IMR-90 (cell line): ENCODE measurements at regions not wholly inside any gene's neighbourhood (a gene's known extent, or its start where the extent isn't known, plus 50 kb on each side); places are given as distances from the start of the nearest gene placed in this dataset.
"Not testable (repeated sequence)": the region's sequence is repeated elsewhere in the genome, so short reads cannot be mapped to it uniquely, and the experiment has no call there.

ENCODE experiments used
- ATAC-seq: fragments of 200-7000 bp; cut with Tn5 transposase; 2 replicates; pipeline ENCODE4 v1.9.1; 2020; ENCODE audit warnings: low read depth, mild to moderate bottlenecking, moderate library complexity
- BruUV-seq: library from RNA; stranded (reverse); fragments of 400-500 nt; replicated peaks from 2 replicates; lab custom pipeline; 2021; lab: Mats Ljungman, UMichigan
- CTCF ChIA-PET: fragments of 300-600 bp; formaldehyde crosslinking; extraction: SDS; loops from one replicate; lab custom pipeline; 2021; ENCODE audit warnings: antibody characterized with exemption; lab: Yijun Ruan, JAX
- POLR2A ChIA-PET: fragments of 300-600 bp; sonication (Branson Sonifier 250); formaldehyde crosslinking; loops from one replicate; lab custom pipeline; 2022; ENCODE audit warnings: antibody characterized with exemption; ENCODE audit not compliant: unreplicated experiment; lab: Charles Lee
- DNase-seq: peaks from one replicate; pipeline ENCODE4 v3.0.0; 2013
- H2AFZ ChIP-seq: replicated peaks from 2 replicates; pipeline ENCODE3; 2013; ENCODE audit warnings: low read length, mild to moderate bottlenecking; ENCODE audit not compliant: poor library complexity
- H2AK5ac ChIP-seq: 2 replicates; pipeline ENCODE4 v1.6.1; 2013; ENCODE audit warnings: low read depth, low read length, inconsistent platforms
- H2AK9ac ChIP-seq: replicated peaks from 2 replicates; pipeline ENCODE3; 2013; ENCODE audit warnings: mild to moderate bottlenecking, low read depth, low read length, moderate library complexity; ENCODE audit not compliant: poor library complexity
- H2BK120ac ChIP-seq: 2 replicates; pipeline ENCODE4 v1.6.1; 2013; ENCODE audit warnings: low read depth, low read length, inconsistent platforms
- H2BK15ac ChIP-seq: 3 replicates; pipeline ENCODE4 v1.6.1; 2013; ENCODE audit warnings: low read depth, low read length, inconsistent platforms
- H2BK20ac ChIP-seq: 2 replicates; pipeline ENCODE4 v1.6.1; 2013; ENCODE audit warnings: low read depth, mild to moderate bottlenecking, inconsistent platforms, low read length, moderate library complexity
- H2BK5ac ChIP-seq: 2 replicates; pipeline ENCODE4 v1.6.1; 2013; ENCODE audit warnings: mild to moderate bottlenecking, low read depth, low read length, inconsistent platforms; ENCODE audit not compliant: poor library complexity, severe bottlenecking
- H3K14ac ChIP-seq: replicated peaks from 2 replicates; pipeline ENCODE4 v1.6.1; 2013; ENCODE audit warnings: low read depth, low read length, inconsistent platforms
- H3K18ac ChIP-seq: 2 replicates; pipeline ENCODE4 v1.6.1; 2013; ENCODE audit warnings: low read depth, low read length, control low read depth
- H3K23ac ChIP-seq: 2 replicates; pipeline ENCODE4 v1.6.1; 2013; ENCODE audit warnings: low read depth, low read length, inconsistent platforms
- H3K27ac ChIP-seq: 2 replicates; pipeline ENCODE4 v1.5.1; 2013; ENCODE audit warnings: mild to moderate bottlenecking, control low read depth, low read length; ENCODE audit not compliant: insufficient read depth
- H3K27me3 ChIP-seq: 2 replicates; pipeline ENCODE4 v1.6.1; 2013; ENCODE audit warnings: low read length; ENCODE audit not compliant: control insufficient read depth, insufficient read depth
- H3K36me3 ChIP-seq: 2 replicates; pipeline ENCODE4 v1.6.1; 2013; ENCODE audit warnings: low read length, mixed read lengths; ENCODE audit not compliant: control insufficient read depth, insufficient read depth
- H3K4ac ChIP-seq: 2 replicates; pipeline ENCODE4 v1.6.1; 2013; ENCODE audit warnings: low read depth, low read length, inconsistent platforms
- H3K4me1 ChIP-seq: 2 replicates; pipeline ENCODE4 v1.6.1; 2013; ENCODE audit warnings: low read length, mixed read lengths; ENCODE audit not compliant: control insufficient read depth, insufficient read depth
- H3K4me2 ChIP-seq: 2 replicates; pipeline ENCODE4 v1.6.1; 2013; ENCODE audit warnings: low read depth, mild to moderate bottlenecking, control low read depth, low read length, moderate library complexity
- H3K4me3 ChIP-seq: 2 replicates; pipeline ENCODE4 v1.5.1; 2013; ENCODE audit warnings: low read depth, mild to moderate bottlenecking, control low read depth, low read length, moderate library complexity; ENCODE audit not compliant: insufficient read depth
- H3K56ac ChIP-seq: 2 replicates; pipeline ENCODE4 v1.6.1; 2013; ENCODE audit warnings: low read length, inconsistent platforms; ENCODE audit not compliant: insufficient read depth; ENCODE audit errors: extremely low read depth
- H3K79me1 ChIP-seq, 2 experiments: 2 replicates each; pipeline ENCODE4 v1.6.1; 2013; ENCODE audit warnings: low read length in 2 of 2, inconsistent platforms in 1 of 2, low read depth in 1 of 2
- H3K9ac ChIP-seq: 2 replicates; pipeline ENCODE4 v1.6.1; 2013; ENCODE audit warnings: low read depth, low read length, control low read depth
- H3K9me1 ChIP-seq: 2 replicates; pipeline ENCODE4 v1.6.1; 2013; ENCODE audit warnings: low read length, inconsistent platforms; ENCODE audit not compliant: insufficient read depth
- H3K9me3 ChIP-seq: 2 replicates; pipeline ENCODE4 v1.6.1; 2013; ENCODE audit warnings: low read length; ENCODE audit not compliant: control insufficient read depth, insufficient read depth
- H4K20me1 ChIP-seq: 2 replicates; pipeline ENCODE4 v1.6.1; 2013; ENCODE audit warnings: low read length, inconsistent platforms; ENCODE audit not compliant: insufficient read depth
- H4K5ac ChIP-seq: 2 replicates; pipeline ENCODE4 v1.6.1; 2013; ENCODE audit warnings: mild to moderate bottlenecking, low read depth, low read length, control low read depth
- H4K8ac ChIP-seq, 2 experiments: 2 replicates each; pipeline ENCODE4 v1.6.1; 2013; ENCODE audit warnings: low read depth in 2 of 2, low read length in 2 of 2, control low read depth in 1 of 2, inconsistent platforms in 1 of 2
- H4K91ac ChIP-seq: 2 replicates; pipeline ENCODE4 v1.6.1; 2013; ENCODE audit warnings: low read depth, low read length, inconsistent platforms; ENCODE audit not compliant: insufficient read depth
- BHLHE40 ChIP-seq: fragments of 150-350 bp; IDR thresholded peaks from 2 replicates; pipeline ENCODE4 v1.6.1; 2016; ENCODE audit warnings: mild to moderate bottlenecking, low read depth, low read length
- CHD1 ChIP-seq: IDR thresholded peaks from 2 replicates; pipeline ENCODE4 v1.6.1; 2012; ENCODE audit warnings: low read depth, low read length, improper control_type of control experiment
- FOS ChIP-seq: fragments of 150-350 bp; IDR thresholded peaks from 2 replicates; pipeline ENCODE4 v1.6.1; 2016; ENCODE audit warnings: low read depth, low read length
- MXI1 ChIP-seq: IDR thresholded peaks from 2 replicates; pipeline ENCODE4 v1.6.1; 2012; ENCODE audit warnings: low read depth, mild to moderate bottlenecking, low read length, moderate library complexity, borderline replicate concordance
- RAD21 ChIP-seq: IDR thresholded peaks from 2 replicates; pipeline ENCODE4 v1.6.1; 2012; ENCODE audit warnings: low read length, improper control_type of control experiment
- RCOR1 ChIP-seq: IDR thresholded peaks from 2 replicates; pipeline ENCODE4 v1.6.1; 2012; ENCODE audit warnings: mild to moderate bottlenecking, low read length, improper control_type of control experiment; ENCODE audit not compliant: insufficient replicate concordance
- SMC3 ChIP-seq: fragments of 150-350 bp; IDR thresholded peaks from 2 replicates; pipeline ENCODE4 v1.6.1; 2016; ENCODE audit warnings: low read depth, mild to moderate bottlenecking, antibody characterized with exemption, low read length, moderate library complexity
- USF2 ChIP-seq: fragments of 150-350 bp; IDR thresholded peaks from 2 replicates; pipeline ENCODE4 v1.6.1; 2017; ENCODE audit warnings: mild to moderate bottlenecking, antibody characterized with exemption, low read length, low read depth
- WGBS, 2 experiments: methylation state at CpG; one replicate each; pipeline versions ENCODE4 v1.1.5 to v1.1.7; 2013; ENCODE audit warnings: missing lambda C conversion rate in 2 of 2; ENCODE audit not compliant: insufficient read length in 1 of 2; ENCODE audit errors: extremely low coverage in 2 of 2; 5-methylcytosine and 5-hydroxymethylcytosine counted together
- dilution Hi-C: fragments of 300-500 bp; cut with HindIII; formaldehyde crosslinking; loops from one replicate; pipeline ENCODE4 v1.14.3; 2018; ENCODE audit warnings: low sequenced_read_pairs; ENCODE audit not compliant: unreplicated experiment
- in situ Hi-C: fragments of 300-500 bp; cut with MboI; formaldehyde crosslinking; loops from 3 replicates; pipeline ENCODE4 v1.14.3; 2019; ENCODE audit warnings: low sequenced_read_pairs, inconsistent platforms, mixed read lengths
- intact Hi-C: fragments of 100-400 bp; cut with micrococcal nuclease; formaldehyde crosslinking; loops from 2 replicates; pipeline ENCODE4 v1.10.0; 2022

GRCh38 chr1:55786396-55786795 is 571.2 kb upstream of the USP24 start:
- Histone ChIP-seq H4K8ac (no peak overlapping the region), H3K27ac (no peak overlapping the region), H3K4ac (no peak overlapping the region), H3K4me2 (no peak overlapping the region), H3K14ac (no peak overlapping the region), H3K9me3 (no peaks in the 10 kb centered on the region), H2BK20ac (no peak overlapping the region), H4K5ac (no peak overlapping the region), H3K4me3 (no peak overlapping the region), H3K9ac (no peak overlapping the region), H4K91ac (no peak overlapping the region), H2BK15ac (no peak overlapping the region), H3K36me3 (no peaks in the 10 kb centered on the region), H3K79me1 (no peaks in the 10 kb centered on the region), H3K18ac (no peak overlapping the region; the same call in 1 of the 2 replicates), H3K56ac (no peak overlapping the region), H2AK5ac (no peak overlapping the region), H3K9me1 (peaks cover 2% of the 10 kb centered on the region; the same call in 1 of the 2 replicates), H2BK120ac (no peak overlapping the region), H3K27me3 (no peaks in the 10 kb centered on the region), H2AFZ (no peak overlapping the region), H2AK9ac (no peak overlapping the region), H3K4me1 (peaks cover 5% of the 10 kb centered on the region), H4K20me1 (no peaks in the 10 kb centered on the region), H2BK5ac (no peak overlapping the region), H3K23ac (no peak overlapping the region)
- CTCF ChIA-PET: no interaction called here
- dilution Hi-C loops: no loop called here
- in situ Hi-C loops: no loop called here
- POLR2A ChIA-PET: no interaction called here
- no CpG with 5 or more reads among the region's 4 CpGs for WGBS, 2 experiments
- TF ChIP-seq FOS (no peak), RAD21 (no peak), USF2 (no peak), CHD1 (no peak), RCOR1 (no peak), BHLHE40 (no peak), SMC3 (no peak), MXI1 (no peak)
- DNase-seq (no peak), ATAC-seq (no peak)
- no TSS peak for BruUV-seq
- intact Hi-C loops: no loop called here

- H3K27ac ChIP-seq, ATAC-seq, DNase-seq, BruUV-seq, H2AK9ac ChIP-seq, H2BK120ac ChIP-seq, H3K79me1 ChIP-seq, POLR2A ChIA-PET, H2AFZ ChIP-seq, intact Hi-C loops, H2BK5ac ChIP-seq, H2BK15ac ChIP-seq, H3K4ac ChIP-seq, H3K4me2 ChIP-seq, H3K18ac ChIP-seq, H4K91ac ChIP-seq, H3K23ac ChIP-seq, H2AK5ac ChIP-seq, H2BK20ac ChIP-seq, CTCF ChIA-PET, H3K4me3 ChIP-seq, H3K27me3 ChIP-seq, H3K56ac ChIP-seq, in situ Hi-C loops, H4K20me1 ChIP-seq, H3K9me1 ChIP-seq, H4K5ac ChIP-seq, H3K4me1 ChIP-seq, dilution Hi-C loops, H3K9me3 ChIP-seq, H3K14ac ChIP-seq, H4K8ac ChIP-seq, H3K36me3 ChIP-seq, H3K9ac ChIP-seq: not testable (repeated sequence)
- 80% methylated on average over 2 of the region's 6 CpGs; no CpG with 5 or more reads in 1 of the 2 experiments for WGBS, 2 experiments
These were observed 569.8 kb upstream of the USP24 start for GRCh38 chr1:55784941-55785450.
